Subcutaneous abdominal adipose tissue (tissue), 5 donors: ENCODE measurements at regions not wholly inside any gene's neighbourhood (a gene's known extent, or its start where the extent isn't known, plus 50 kb on each side); places are given as distances from the start of the nearest gene placed in this dataset.

ENCODE experiments used
- H3K27ac ChIP-seq: one replicate; pipeline ENCODE4 v1.7.0; 2013; ENCODE audit warnings: low read depth, mild to moderate bottlenecking, inconsistent platforms, low read length, moderate library complexity
- H3K27me3 ChIP-seq, 5 donors: one replicate each; pipeline ENCODE4 v1.7.0; 2013; ENCODE audit warnings: low read length in 5 of 5, inconsistent platforms in 1 of 5; ENCODE audit not compliant: control insufficient read depth in 5 of 5, insufficient read depth in 4 of 5
- H3K36me3 ChIP-seq, 5 donors: one replicate each; pipeline ENCODE4 v1.7.0; 2013; ENCODE audit warnings: low read length in 5 of 5; ENCODE audit not compliant: control insufficient read depth in 5 of 5, insufficient read depth in 5 of 5
- H3K4me1 ChIP-seq, 5 donors: one replicate each; pipeline ENCODE4 v1.7.0; 2013; ENCODE audit warnings: low read length in 5 of 5, mild to moderate bottlenecking in 3 of 5, moderate library complexity in 1 of 5; ENCODE audit not compliant: control insufficient read depth in 5 of 5, insufficient read depth in 5 of 5
- H3K4me3 ChIP-seq, 5 donors: one replicate each; pipeline ENCODE4 v1.7.0; 2013; ENCODE audit warnings: low read length in 5 of 5, low read depth in 1 of 5
- H3K9ac ChIP-seq, 5 donors: one replicate each; pipeline ENCODE4 v1.7.0; 2013; ENCODE audit warnings: low read length in 5 of 5, mild to moderate bottlenecking in 4 of 5, moderate library complexity in 3 of 5
- H3K9me3 ChIP-seq, 5 donors: one replicate each; pipeline ENCODE4 v1.7.0; 2013; ENCODE audit warnings: low read length in 5 of 5; ENCODE audit not compliant: control insufficient read depth in 5 of 5
- donor health status: healthy.
- donor health status: healthy.
- donor health status: healthy.
- donor health status: healthy.
- donor health status: healthy.

- Histone ChIP-seq H3K36me3 (no peaks in the 10 kb centered on the region), H3K9ac (no peak overlapping the region), H3K4me1 (peaks cover 0 to 27% (median 19%) of the 10 kb centered on the region in 5 donors), H3K9me3 (peaks cover 3 to 5% (median 4%) of the 10 kb centered on the region in 5 donors), H3K27me3 (peaks cover 4 to 22% (median 11%) of the 10 kb centered on the region in 5 donors), H3K27ac (no peak overlapping the region), H3K4me3 (no peak overlapping the region)
Observed at GRCh38 chr2:71850306-71850801, 297.3 kb downstream of the CYP26B1 start.

GRCh38 chr2:71849607-71850305 is 297.9 kb downstream of the CYP26B1 start:
- H3K4me1 ChIP-seq, result peaks cover 0 to 27% (median 19%) of the 10 kb centered on the region in 5 donors
- H3K4me3 ChIP-seq, result no peak overlapping the region
- peaks cover 4 to 22% (median 11%) of the 10 kb centered on the region in 5 donors for H3K27me3 ChIP-seq
- H3K36me3 ChIP-seq, result no peaks in the 10 kb centered on the region
- no peaks in the 10 kb centered on the region for H3K9me3 ChIP-seq
- H3K27ac ChIP-seq, result no peak overlapping the region
- no peak overlapping the region for H3K9ac ChIP-seq

- H3K4me1 ChIP-seq, result peaks cover 0 to 27% (median 19%) of the 10 kb centered on the region in 5 donors
- peaks cover 4 to 22% (median 11%) of the 10 kb centered on the region in 5 donors for H3K27me3 ChIP-seq
- H3K9ac ChIP-seq, result no peak overlapping the region
- H3K9me3 ChIP-seq, result no peaks in the 10 kb centered on the region
- H3K4me3 ChIP-seq, result no peak overlapping the region
- no peak overlapping the region for H3K27ac ChIP-seq
- no peaks in the 10 kb centered on the region for H3K36me3 ChIP-seq
Observed at GRCh38 chr2:71849111-71849510, 298.6 kb downstream of the CYP26B1 start.

GRCh38 chr2:71846669-71847291 is 300.9 kb downstream of the CYP26B1 start:
- Histone ChIP-seq H3K27ac (no peak overlapping the region), H3K36me3 (no peaks in the 10 kb centered on the region), H3K9me3 (no peaks in the 10 kb centered on the region), H3K4me3 (no peak overlapping the region), H3K9ac (no peak overlapping the region), H3K4me1 (peaks cover 2 to 22% (median 11%) of the 10 kb centered on the region in 5 donors), H3K27me3 (peaks cover 0 to 3% (median 1%) of the 10 kb centered on the region in 5 donors)

GRCh38 chr2:71846072-71846471 is 301.6 kb downstream of the CYP26B1 start:
- H3K9ac ChIP-seq, result no peak overlapping the region
- H3K9me3 ChIP-seq, result no peaks in the 10 kb centered on the region
- H3K36me3 ChIP-seq, result no peaks in the 10 kb centered on the region
- peaks cover 0 to 3% (median 0%) of the 10 kb centered on the region in 5 donors for H3K27me3 ChIP-seq
- no peak overlapping the region for H3K4me3 ChIP-seq
- peaks cover 2 to 15% (median 6%) of the 10 kb centered on the region in 5 donors for H3K4me1 ChIP-seq
- H3K27ac ChIP-seq, result no peak overlapping the region

GRCh38 chr2:71844967-71845366 is 302.7 kb downstream of the CYP26B1 start:
- Histone ChIP-seq H3K4me1 (peaks cover 0 to 15% (median 4%) of the 10 kb centered on the region in 5 donors), H3K27me3 (peaks cover 0 to 3% (median 0%) of the 10 kb centered on the region in 5 donors), H3K36me3 (no peaks in the 10 kb centered on the region), H3K4me3 (no peak overlapping the region), H3K9me3 (no peaks in the 10 kb centered on the region), H3K9ac (no peak overlapping the region), H3K27ac (no peak overlapping the region)

- no peaks in the 10 kb centered on the region for H3K36me3 ChIP-seq
- peaks cover 0 to 3% (median 0%) of the 10 kb centered on the region in 5 donors for H3K27me3 ChIP-seq
- H3K9ac ChIP-seq, result no peak overlapping the region
- H3K9me3 ChIP-seq, result no peaks in the 10 kb centered on the region
- H3K4me3 ChIP-seq, result no peak overlapping the region
- H3K27ac ChIP-seq, result no peak overlapping the region
- peaks cover 0 to 15% (median 4%) of the 10 kb centered on the region in 5 donors for H3K4me1 ChIP-seq
Observed at GRCh38 chr2:71843391-71843850, 304.2 kb downstream of the CYP26B1 start.

- H3K27me3 ChIP-seq, result peaks cover 0 to 3% (median 0%) of the 10 kb centered on the region in 5 donors
- H3K4me3 ChIP-seq, result no peak overlapping the region
- no peaks in the 10 kb centered on the region for H3K36me3 ChIP-seq
- no peak overlapping the region for H3K27ac ChIP-seq
- no peaks in the 10 kb centered on the region for H3K9me3 ChIP-seq
- H3K9ac ChIP-seq, result no peak overlapping the region
- peaks cover 0 to 15% (median 4%) of the 10 kb centered on the region in 5 donors for H3K4me1 ChIP-seq
Observed at GRCh38 chr2:71842744-71843143, 304.9 kb downstream of the CYP26B1 start.

GRCh38 chr2:71839826-71840225 is 307.8 kb downstream of the CYP26B1 start:
- H3K4me1 ChIP-seq, result peaks cover 0 to 6% (median 2%) of the 10 kb centered on the region in 5 donors
- no peak overlapping the region for H3K4me3 ChIP-seq
- no peaks in the 10 kb centered on the region for H3K36me3 ChIP-seq

GRCh38 chr2:71834796-71835195 is 312.9 kb downstream of the CYP26B1 start:
- Histone ChIP-seq H3K4me3 (no peak overlapping the region), H3K4me1 (peaks cover 0 to 15% (median 7%) of the 10 kb centered on the region in 5 donors), H3K27ac (no peak overlapping the region), H3K36me3 (no peaks in the 10 kb centered on the region), H3K9ac (no peak overlapping the region), H3K27me3 (peaks cover 0 to 3% (median 0%) of the 10 kb centered on the region in 5 donors), H3K9me3 (no peaks in the 10 kb centered on the region)

More at GRCh38 chr2:71839826-71840225, 307.8 kb downstream of the CYP26B1 start:
- H3K27ac ChIP-seq, result no peak overlapping the region
- no peaks in the 10 kb centered on the region for H3K9me3 ChIP-seq
- peaks cover 0 to 2% (median 0%) of the 10 kb centered on the region in 5 donors for H3K27me3 ChIP-seq
- H3K9ac ChIP-seq, result no peak overlapping the region
